ENCODE measurements at regions not wholly inside any gene's neighbourhood (a gene's known extent, or its start where the extent isn't known, plus 50 kb on each side); places are given as distances from the start of the nearest gene placed in this dataset.

DNA sequence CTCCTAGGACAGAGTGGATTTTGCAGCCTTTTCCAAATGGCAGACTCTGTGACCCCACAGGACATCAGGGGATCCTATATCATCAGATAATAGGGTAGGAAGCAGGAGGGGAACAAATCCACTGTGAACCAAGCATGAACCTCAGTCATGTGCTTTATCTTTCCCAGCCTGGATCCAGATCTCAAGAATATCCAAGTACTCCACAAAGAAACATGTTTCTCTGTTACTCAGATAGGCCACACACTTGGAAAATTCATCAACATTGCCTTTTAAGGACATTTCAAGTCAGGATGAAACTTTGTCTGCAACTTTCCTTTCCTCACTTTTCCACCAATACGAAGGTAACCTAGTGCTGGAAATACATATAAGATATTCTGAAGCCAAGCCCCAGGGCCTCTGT is 85.8 kb downstream of the RDH14 start:
- Histone ChIP-seq H3K9ac (ENCODE audit: control insufficient read depth, insufficient read depth, low read length) (no peak overlapping the region), H3K9me3 (replicated peaks; ENCODE audit: control insufficient read depth, insufficient read depth, low read length) (no peaks in the 10 kb centered on the region), H3K4me1 (ENCODE audit: control insufficient read depth, insufficient read depth, low read length) (no peaks in the 10 kb centered on the region), H3K27me3 (replicated peaks in 1 of 2; ENCODE audit: control insufficient read depth in 2 of 2, insufficient read depth in 2 of 2, low read length in 1 of 2) (peaks cover 0 to 4% of the 10 kb centered on the region in 2 experiments; a peak in 2 of 4 replicates), H3K4me3 (no peak overlapping the region), H4K20me1 (ENCODE audit: control insufficient read depth, insufficient read depth) (no peaks in the 10 kb centered on the region), H2AFZ (ENCODE audit: control insufficient read depth, low read depth, low read length) (no peak overlapping the region), H3K4me2 (ENCODE audit: control insufficient read depth, insufficient read depth) (no peak overlapping the region), H3K36me3 (ENCODE audit: control insufficient read depth in 2 of 2, insufficient read depth in 2 of 2, low read length in 1 of 2) (no peaks in the 10 kb centered on the region), H3K79me2 (ENCODE audit: control insufficient read depth, insufficient read depth, low read length) (no peaks in the 10 kb centered on the region), H3K27ac (ENCODE audit: control insufficient read depth, insufficient read depth) (no peak overlapping the region)
- ChIA-PET SMC1A (ENCODE audit: uncharacterized antibody, unreplicated experiment) (no interaction called here), CTCF (no interaction called here), RAD21 (ENCODE audit: unreplicated experiment) (no interaction called here), POLR2A (no interaction called here)
- in situ Hi-C loops (cut with MboI) = no loop called here
- FAIRE-seq (no peak), ATAC-seq (no peak), DNase-seq (ENCODE audit: low read depth, low spot score) (no peak)
- TF ChIP-seq HCFC1 (IDR thresholded peaks at IDR 0.05; ENCODE audit: low read length) (no peak), GATAD2B (conservative IDR thresholded peaks at IDR 0.05; ENCODE audit: low read depth) (no peak)
- intact Hi-C loops (cut with micrococcal nuclease; ENCODE audit: unreplicated experiment) = no loop called here
- 0% methylated on average over 1 of the region's 1 CpG for WGBS (ENCODE audit: insufficient coverage, insufficient replicate concordance, low lambda C conversion rate, missing lambda C conversion rate)
- BruUV-seq (replicated peaks) = no TSS peak

- RAD21 ChIA-PET (ENCODE audit: unreplicated experiment) = no interaction called here
- intact Hi-C loops (cut with micrococcal nuclease; ENCODE audit: unreplicated experiment) = no loop called here
- 6% methylated on average over 9 of the region's 9 CpGs for WGBS (ENCODE audit: insufficient coverage, insufficient replicate concordance, low lambda C conversion rate, missing lambda C conversion rate)
- Histone ChIP-seq H3K4me3 (no peak overlapping the region), H4K20me1 (ENCODE audit: control insufficient read depth, insufficient read depth) (no peaks in the 10 kb centered on the region), H3K27me3 (replicated peaks in 1 of 2; ENCODE audit: control insufficient read depth in 2 of 2, insufficient read depth in 2 of 2, low read length in 1 of 2) (peaks cover 0 to 4% of the 10 kb centered on the region in 2 experiments; a peak in 2 of 4 replicates), H3K36me3 (ENCODE audit: control insufficient read depth in 2 of 2, insufficient read depth in 2 of 2, low read length in 1 of 2) (no peaks in the 10 kb centered on the region), H3K4me1 (ENCODE audit: control insufficient read depth, insufficient read depth, low read length) (no peaks in the 10 kb centered on the region), H3K27ac (ENCODE audit: control insufficient read depth, insufficient read depth) (no peak overlapping the region), H3K9ac (ENCODE audit: control insufficient read depth, insufficient read depth, low read length) (no peak overlapping the region), H3K4me2 (ENCODE audit: control insufficient read depth, insufficient read depth) (no peak overlapping the region), H3K79me2 (ENCODE audit: control insufficient read depth, insufficient read depth, low read length) (no peaks in the 10 kb centered on the region), H2AFZ (ENCODE audit: control insufficient read depth, low read depth, low read length) (no peak overlapping the region), H3K9me3 (replicated peaks; ENCODE audit: control insufficient read depth, insufficient read depth, low read length) (no peaks in the 10 kb centered on the region)
- SMC1A ChIA-PET (ENCODE audit: uncharacterized antibody, unreplicated experiment) = no interaction called here
- BruUV-seq (replicated peaks) = no TSS peak
- POLR2A ChIA-PET = no interaction called here
- CTCF ChIA-PET = no interaction called here
- in situ Hi-C loops (cut with MboI) = no loop called here
- ATAC-seq = no peak
- TF ChIP-seq RAD51 (IDR thresholded peaks at IDR 0.05) (no peak), EGR1 (IDR thresholded peaks at IDR 0.05; ENCODE audit: borderline replicate concordance in 1 of 2, low read depth in 2 of 2, low read length in 2 of 2) (no peak), SREBF2 (IDR thresholded peaks at IDR 0.05; ENCODE audit: low read length) (no peak), STAT3 (IDR thresholded peaks at IDR 0.05; ENCODE audit: low read depth, low read length) (no peak), TAF1 (IDR thresholded peaks at IDR 0.05; ENCODE audit: borderline replicate concordance, low read depth, low read length) (no peak)
- TF ChIP-seq, protein P1, sequence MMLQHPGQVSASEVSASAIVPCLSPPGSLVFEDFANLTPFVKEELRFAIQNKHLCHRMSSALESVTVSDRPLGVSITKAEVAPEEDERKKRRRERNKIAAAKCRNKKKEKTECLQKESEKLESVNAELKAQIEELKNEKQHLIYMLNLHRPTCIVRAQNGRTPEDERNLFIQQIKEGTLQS (IDR thresholded peaks at IDR 0.05; ENCODE audit: borderline replicate concordance, extremely low read depth, low read depth, low read length) = no peak
- TF ChIP-seq, protein P2, sequence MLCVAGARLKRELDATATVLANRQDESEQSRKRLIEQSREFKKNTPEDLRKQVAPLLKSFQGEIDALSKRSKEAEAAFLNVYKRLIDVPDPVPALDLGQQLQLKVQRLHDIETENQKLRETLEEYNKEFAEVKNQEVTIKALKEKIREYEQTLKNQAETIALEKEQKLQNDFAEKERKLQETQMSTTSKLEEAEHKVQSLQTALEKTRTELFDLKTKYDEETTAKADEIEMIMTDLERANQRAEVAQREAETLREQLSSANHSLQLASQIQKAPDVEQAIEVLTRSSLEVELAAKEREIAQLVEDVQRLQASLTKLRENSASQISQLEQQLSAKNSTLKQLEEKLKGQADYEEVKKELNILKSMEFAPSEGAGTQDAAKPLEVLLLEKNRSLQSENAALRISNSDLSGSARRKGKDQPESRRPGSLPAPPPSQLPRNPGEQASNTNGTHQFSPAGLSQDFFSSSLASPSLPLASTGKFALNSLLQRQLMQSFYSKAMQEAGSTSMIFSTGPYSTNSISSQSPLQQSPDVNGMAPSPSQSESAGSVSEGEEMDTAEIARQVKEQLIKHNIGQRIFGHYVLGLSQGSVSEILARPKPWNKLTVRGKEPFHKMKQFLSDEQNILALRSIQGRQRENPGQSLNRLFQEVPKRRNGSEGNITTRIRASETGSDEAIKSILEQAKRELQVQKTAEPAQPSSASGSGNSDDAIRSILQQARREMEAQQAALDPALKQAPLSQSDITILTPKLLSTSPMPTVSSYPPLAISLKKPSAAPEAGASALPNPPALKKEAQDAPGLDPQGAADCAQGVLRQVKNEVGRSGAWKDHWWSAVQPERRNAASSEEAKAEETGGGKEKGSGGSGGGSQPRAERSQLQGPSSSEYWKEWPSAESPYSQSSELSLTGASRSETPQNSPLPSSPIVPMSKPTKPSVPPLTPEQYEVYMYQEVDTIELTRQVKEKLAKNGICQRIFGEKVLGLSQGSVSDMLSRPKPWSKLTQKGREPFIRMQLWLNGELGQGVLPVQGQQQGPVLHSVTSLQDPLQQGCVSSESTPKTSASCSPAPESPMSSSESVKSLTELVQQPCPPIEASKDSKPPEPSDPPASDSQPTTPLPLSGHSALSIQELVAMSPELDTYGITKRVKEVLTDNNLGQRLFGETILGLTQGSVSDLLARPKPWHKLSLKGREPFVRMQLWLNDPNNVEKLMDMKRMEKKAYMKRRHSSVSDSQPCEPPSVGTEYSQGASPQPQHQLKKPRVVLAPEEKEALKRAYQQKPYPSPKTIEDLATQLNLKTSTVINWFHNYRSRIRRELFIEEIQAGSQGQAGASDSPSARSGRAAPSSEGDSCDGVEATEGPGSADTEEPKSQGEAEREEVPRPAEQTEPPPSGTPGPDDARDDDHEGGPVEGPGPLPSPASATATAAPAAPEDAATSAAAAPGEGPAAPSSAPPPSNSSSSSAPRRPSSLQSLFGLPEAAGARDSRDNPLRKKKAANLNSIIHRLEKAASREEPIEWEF (IDR thresholded peaks at IDR 0.05; ENCODE audit: insufficient replicate concordance, low read depth, low read length) = no peak
- no peak for FAIRE-seq
- no peak for DNase-seq (ENCODE audit: low read depth, low spot score)
Observed at GRCh38 chr2:18473241-18474181, 86.9 kb downstream of the RDH14 start.
